Natural killer cell (primary cell): ENCODE measurements at regions not wholly inside any gene's neighbourhood (a gene's known extent, or its start where the extent isn't known, plus 50 kb on each side); places are given as distances from the start of the nearest gene placed in this dataset.

Source experiments
- ATAC-seq, 3 donors: fragments of 150-1000 bp in 2 of 3; fragments of 200-7000 bp in 1 of 3; cut with Tn5 transposase; 1 replicate in 1 of 3; 2 replicates in 2 of 3; pipeline ENCODE4 v1.10.0; 2021; ENCODE audit warnings: mild to moderate bottlenecking in 2 of 3, moderate library complexity in 2 of 3
- DNase-seq, 2 donors: peaks; one replicate each; pipeline versions ENCODE4 v3.0.0 to v3.0.0-alpha.2; 2013 to 2021; ENCODE audit warnings: mixed read lengths in 1 of 2
- H3K27ac ChIP-seq: one replicate; pipeline ENCODE4 v1.5.1; 2013; ENCODE audit warnings: mild to moderate bottlenecking, low read length
- H3K27me3 ChIP-seq: one replicate; pipeline ENCODE4 v1.6.1; 2013; ENCODE audit warnings: low read length; ENCODE audit not compliant: control insufficient read depth, insufficient read depth
- H3K36me3 ChIP-seq: one replicate; pipeline ENCODE4 v1.6.1; 2013; ENCODE audit warnings: low read length; ENCODE audit not compliant: control insufficient read depth, insufficient read depth
- H3K4me1 ChIP-seq: one replicate; pipeline ENCODE4 v1.6.1; 2013; ENCODE audit warnings: low read length; ENCODE audit not compliant: control insufficient read depth, insufficient read depth
- H3K4me3 ChIP-seq: one replicate; pipeline ENCODE4 v1.5.1; 2013; ENCODE audit warnings: low read length
- H3K9me3 ChIP-seq: one replicate; pipeline ENCODE4 v1.6.1; 2013; ENCODE audit warnings: low read length; ENCODE audit not compliant: control insufficient read depth, insufficient read depth
- H3K27ac Mint-ChIP-seq, 2 donors: one replicate each; pipeline ENCODE4 v1.8.0; 2022; ENCODE audit warnings: mild to moderate bottlenecking in 2 of 2, mixed read lengths in 2 of 2, moderate library complexity in 1 of 2
- H3K27me3 Mint-ChIP-seq, 2 donors: one replicate each; pipeline ENCODE4 v1.8.0; 2022; ENCODE audit warnings: low read depth in 2 of 2, mixed read lengths in 2 of 2
- H3K36me3 Mint-ChIP-seq: one replicate; pipeline ENCODE4 v1.8.0; 2022; ENCODE audit warnings: mixed read lengths
- H3K4me1 Mint-ChIP-seq, 2 donors: one replicate each; pipeline ENCODE4 v1.8.0; 2022; ENCODE audit warnings: mixed read lengths in 2 of 2
- H3K4me3 Mint-ChIP-seq: one replicate; pipeline ENCODE4 v1.8.0; 2022; ENCODE audit warnings: mild to moderate bottlenecking, moderate library complexity, mixed read lengths
- H3K9me3 Mint-ChIP-seq, 2 donors: one replicate each; pipeline ENCODE4 v1.8.0; 2022; ENCODE audit warnings: mixed read lengths in 2 of 2
- WGBS: methylation state at CpG from one replicate; pipeline ENCODE4 v1.1.7; 2013; ENCODE audit warnings: missing lambda C conversion rate; ENCODE audit not compliant: insufficient coverage; 5-methylcytosine and 5-hydroxymethylcytosine counted together
- intact Hi-C: fragments of 100-400 bp; cut with micrococcal nuclease; formaldehyde crosslinking; loops from one replicate; pipeline ENCODE4 v1.14.2; 2022
- TF ChIP-seq, protein P1 (sequence below): fragments of 200-600 bp; IDR thresholded peaks from one replicate; pipeline ENCODE4 v1.8.0; 2022; ENCODE audit warnings: antibody characterized with exemption

DNA sequence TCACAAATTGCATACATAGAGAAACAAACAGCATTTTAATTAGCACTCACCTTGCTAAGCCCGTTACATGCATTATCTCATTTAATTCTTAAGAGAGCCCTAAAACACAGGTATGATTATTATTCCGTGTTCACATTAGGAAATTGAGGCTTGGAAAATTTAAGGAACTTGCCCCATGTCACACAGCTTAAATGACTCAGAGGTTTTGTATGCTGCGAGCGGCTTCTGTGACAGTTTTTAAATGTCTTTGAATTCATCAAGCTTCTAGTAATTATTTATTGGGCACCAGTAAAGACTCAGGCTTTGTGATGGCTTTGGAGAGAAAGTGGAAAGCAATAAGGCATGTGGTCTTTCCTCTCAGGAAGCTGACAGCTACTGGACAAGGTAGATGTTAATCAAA, 166.7 kb upstream of the THBS1 start:
- peaks cover 5% of the 10 kb centered on the region for H3K27me3 ChIP-seq
- peaks cover 3% of the 10 kb centered on the region for H3K4me1 ChIP-seq
- intact Hi-C loops, result no loop called here
- WGBS, result 88% methylated on average over 4 of the region's 4 CpGs
- H3K9me3 ChIP-seq, result no peaks in the 10 kb centered on the region
- no peak for ATAC-seq
- Mint-ChIP-seq H3K36me3 (no peaks in the 10 kb centered on the region), H3K9me3 (no peaks in the 10 kb centered on the region), H3K4me3 (no peak overlapping the region), H3K27me3 (peaks cover 59 to 91% of the 10 kb centered on the region in 2 donors), H3K27ac (no peak overlapping the region), H3K4me1 (peaks cover 15 to 17% of the 10 kb centered on the region in 2 donors)
- TF ChIP-seq, protein P1, sequence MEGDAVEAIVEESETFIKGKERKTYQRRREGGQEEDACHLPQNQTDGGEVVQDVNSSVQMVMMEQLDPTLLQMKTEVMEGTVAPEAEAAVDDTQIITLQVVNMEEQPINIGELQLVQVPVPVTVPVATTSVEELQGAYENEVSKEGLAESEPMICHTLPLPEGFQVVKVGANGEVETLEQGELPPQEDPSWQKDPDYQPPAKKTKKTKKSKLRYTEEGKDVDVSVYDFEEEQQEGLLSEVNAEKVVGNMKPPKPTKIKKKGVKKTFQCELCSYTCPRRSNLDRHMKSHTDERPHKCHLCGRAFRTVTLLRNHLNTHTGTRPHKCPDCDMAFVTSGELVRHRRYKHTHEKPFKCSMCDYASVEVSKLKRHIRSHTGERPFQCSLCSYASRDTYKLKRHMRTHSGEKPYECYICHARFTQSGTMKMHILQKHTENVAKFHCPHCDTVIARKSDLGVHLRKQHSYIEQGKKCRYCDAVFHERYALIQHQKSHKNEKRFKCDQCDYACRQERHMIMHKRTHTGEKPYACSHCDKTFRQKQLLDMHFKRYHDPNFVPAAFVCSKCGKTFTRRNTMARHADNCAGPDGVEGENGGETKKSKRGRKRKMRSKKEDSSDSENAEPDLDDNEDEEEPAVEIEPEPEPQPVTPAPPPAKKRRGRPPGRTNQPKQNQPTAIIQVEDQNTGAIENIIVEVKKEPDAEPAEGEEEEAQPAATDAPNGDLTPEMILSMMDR, result no peak
- no peak overlapping the region for H3K4me3 ChIP-seq
- DNase-seq, result no peak
- H3K27ac ChIP-seq, result no peak overlapping the region
- no peaks in the 10 kb centered on the region for H3K36me3 ChIP-seq

GRCh38 chr15:39415634-39416033, 165.2 kb upstream of the THBS1 start:
- peaks cover 70 to 93% of the 10 kb centered on the region in 2 donors for H3K27me3 Mint-ChIP-seq
- no peak for ATAC-seq
- 100% methylated on average over 1 of the region's 2 CpGs for WGBS
- no peak overlapping the region for H3K4me3 ChIP-seq
- H3K27me3 ChIP-seq, result peaks cover 3% of the 10 kb centered on the region
- no peaks in the 10 kb centered on the region for H3K9me3 ChIP-seq
- no peak overlapping the region for H3K4me3 Mint-ChIP-seq
- H3K27ac ChIP-seq, result no peak overlapping the region
- intact Hi-C loops, result no loop called here
- peaks cover 15 to 17% of the 10 kb centered on the region in 2 donors for H3K4me1 Mint-ChIP-seq
- H3K27ac Mint-ChIP-seq, result no peak overlapping the region
- DNase-seq, result no peak
- H3K4me1 ChIP-seq, result peaks cover 3% of the 10 kb centered on the region
- H3K9me3 Mint-ChIP-seq, result no peaks in the 10 kb centered on the region
- no peaks in the 10 kb centered on the region for H3K36me3 Mint-ChIP-seq
- no peaks in the 10 kb centered on the region for H3K36me3 ChIP-seq
- TF ChIP-seq, protein P1, result no peak

GRCh38 chr15:39416258-39416657, 164.6 kb upstream of the THBS1 start:
- Histone ChIP-seq H3K36me3 (no peaks in the 10 kb centered on the region), H3K9me3 (no peaks in the 10 kb centered on the region), H3K27ac (no peak overlapping the region), H3K4me1 (peaks cover 3% of the 10 kb centered on the region), H3K27me3 (peaks cover 3% of the 10 kb centered on the region), H3K4me3 (no peak overlapping the region)
- Mint-ChIP-seq H3K36me3 (no peaks in the 10 kb centered on the region), H3K27ac (no peak overlapping the region), H3K4me3 (no peak overlapping the region), H3K4me1 (peaks cover 14% of the 10 kb centered on the region in 2 donors), H3K27me3 (peaks cover 64 to 87% of the 10 kb centered on the region in 2 donors), H3K9me3 (no peaks in the 10 kb centered on the region)
- DNase-seq (no peak), ATAC-seq (no peak)
- TF ChIP-seq, protein P1, result no peak
- 89% methylated on average over 4 of the region's 4 CpGs for WGBS
- intact Hi-C loops, result no loop called here

GRCh38 chr15:39417366-39418134, 163.3 kb upstream of the THBS1 start:
- ATAC-seq, result no peak
- no peaks in the 10 kb centered on the region for H3K4me1 ChIP-seq
- intact Hi-C loops, result no loop called here
- WGBS, result 75% methylated on average over 6 of the region's 6 CpGs
- Mint-ChIP-seq H3K36me3 (no peaks in the 10 kb centered on the region), H3K4me3 (no peak overlapping the region), H3K4me1 (peaks cover under 1 to 1% of the 10 kb centered on the region in 2 donors), H3K9me3 (no peaks in the 10 kb centered on the region), H3K27me3 (peaks cover 55 to 74% of the 10 kb centered on the region in 2 donors), H3K27ac (no peak overlapping the region)
- peaks cover 3% of the 10 kb centered on the region for H3K27me3 ChIP-seq
- no peak for DNase-seq
- no peaks in the 10 kb centered on the region for H3K9me3 ChIP-seq
- H3K27ac ChIP-seq, result no peak overlapping the region
- H3K36me3 ChIP-seq, result no peaks in the 10 kb centered on the region
- TF ChIP-seq, protein P1, result no peak
- H3K4me3 ChIP-seq, result no peak overlapping the region
